Activated T-cell treated with anti-CD3 and anti-CD28 coated beads, Interleukin-2, amount 50 U/mL, for 72 hours (primary cell): ENCODE measurements at regions not wholly inside any gene's neighbourhood (a gene's known extent, or its start where the extent isn't known, plus 50 kb on each side); places are given as distances from the start of the nearest gene placed in this dataset.
A peak's percentile ranks its signal among the peaks of the same experiment; 100 is the strongest.

Experiments
- ATAC-seq, 2 donors: fragments of 150-1000 bp; cut with Tn5 transposase; replicated peaks in 1 of 2; 2 replicates each; pipeline ENCODE4 v1.10.0; 2021; ENCODE audit warnings: moderate library complexity in 2 of 2, mild to moderate bottlenecking in 1 of 2
- DNase-seq, 2 donors: peaks; one replicate each; pipeline ENCODE4 v3.0.0; 2021 to 2022; ENCODE audit warnings: mixed read lengths in 1 of 2
- H3K27ac Mint-ChIP-seq: one replicate; pipeline ENCODE4 v1.8.0; 2022; ENCODE audit warnings: mild to moderate bottlenecking, moderate library complexity, mixed read lengths
- H3K27me3 Mint-ChIP-seq: one replicate; pipeline ENCODE4 v1.8.0; 2022; ENCODE audit warnings: low read depth, mixed read lengths
- H3K36me3 Mint-ChIP-seq, 2 donors: one replicate each; pipeline ENCODE4 v1.8.0; 2022; ENCODE audit warnings: mixed read lengths in 2 of 2, mild to moderate bottlenecking in 1 of 2; ENCODE audit not compliant: insufficient read depth in 2 of 2
- H3K4me1 Mint-ChIP-seq: one replicate; pipeline ENCODE4 v1.8.0; 2022; ENCODE audit warnings: low read depth, mixed read lengths
- H3K4me3 Mint-ChIP-seq, 2 donors: one replicate each; pipeline ENCODE4 v1.8.0; 2022; ENCODE audit warnings: mild to moderate bottlenecking in 2 of 2, mixed read lengths in 2 of 2, moderate library complexity in 2 of 2
- H3K9me3 Mint-ChIP-seq, 2 donors: one replicate each; pipeline ENCODE4 v1.8.0; 2022; ENCODE audit warnings: mixed read lengths in 2 of 2

- no peaks in the 10 kb centered on the region for H3K36me3 Mint-ChIP-seq
- H3K4me3 Mint-ChIP-seq, result no peak overlapping the region
- H3K4me1 Mint-ChIP-seq, result no peaks in the 10 kb centered on the region
- no peak overlapping the region for H3K27ac Mint-ChIP-seq
- ATAC-seq (no peak), DNase-seq (no peak)
- no peaks in the 10 kb centered on the region for H3K27me3 Mint-ChIP-seq
- no peaks in the 10 kb centered on the region for H3K9me3 Mint-ChIP-seq
Observed at GRCh38 chr5:163687414-163687813, 182.0 kb downstream of the MAT2B start.

DNA sequence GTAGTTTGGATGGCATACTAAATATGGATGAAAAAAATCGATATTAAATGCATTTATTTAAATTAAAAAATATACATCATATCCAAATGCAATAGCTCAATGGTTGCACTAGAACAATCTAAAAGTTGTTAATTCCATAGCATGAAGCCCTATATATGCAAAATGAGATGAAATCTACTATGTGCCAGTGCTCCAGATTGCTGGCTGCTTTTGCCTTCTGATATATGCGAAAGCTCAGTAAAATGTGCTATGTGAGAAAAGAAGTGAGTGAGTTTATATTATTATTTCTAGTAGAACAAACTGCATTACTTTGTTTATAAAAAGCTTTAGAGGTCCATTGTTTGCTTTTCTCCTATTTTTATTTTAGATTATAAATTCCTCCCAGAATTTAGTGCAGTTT lies 186.7 kb downstream of the MAT2B start:
- no peak for ATAC-seq
- no peak for DNase-seq
- Mint-ChIP-seq H3K9me3 (no peaks in the 10 kb centered on the region), H3K4me3 (no peak overlapping the region), H3K36me3 (no peaks in the 10 kb centered on the region), H3K27ac (no peak overlapping the region), H3K27me3 (no peaks in the 10 kb centered on the region), H3K4me1 (no peaks in the 10 kb centered on the region)

DNA sequence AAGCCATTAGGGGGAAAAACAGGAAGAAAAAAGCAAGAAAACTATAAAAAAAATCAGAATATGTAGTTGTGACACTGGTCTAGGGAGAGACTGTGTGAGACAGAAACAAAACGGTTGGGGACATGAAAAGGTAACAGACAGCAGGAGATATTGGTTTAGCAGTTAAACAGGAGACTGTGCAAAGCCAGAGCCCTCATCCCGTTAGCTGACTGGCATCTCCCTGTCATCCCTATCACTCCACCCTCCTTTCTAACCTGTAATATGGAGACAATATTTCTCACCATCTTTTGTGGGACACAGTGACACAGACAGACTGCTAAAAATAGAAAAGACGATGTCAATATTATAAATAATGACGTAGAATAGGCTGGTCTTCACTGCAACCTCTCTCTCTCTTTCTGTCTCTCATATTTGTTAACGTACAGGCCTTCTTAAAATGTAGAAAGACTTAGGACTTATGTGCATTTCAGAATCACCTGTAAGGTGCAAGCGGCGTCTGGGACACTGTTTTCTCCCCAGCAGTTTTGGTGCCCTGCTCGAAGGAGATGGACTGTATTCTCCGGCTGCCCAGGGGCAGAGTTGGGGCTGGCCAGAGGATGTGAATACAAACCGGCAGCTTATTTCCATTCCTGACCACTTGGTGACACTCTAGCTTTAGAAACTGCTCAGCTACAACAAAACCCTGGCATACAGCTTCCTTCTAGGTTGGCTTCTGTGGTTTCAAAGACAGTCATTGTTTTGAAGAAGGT lies 190.6 kb downstream of the MAT2B start:
- no peak overlapping the region for H3K27ac Mint-ChIP-seq
- ATAC-seq (peak; percentile 48 to 51), DNase-seq (peak; percentile 0)

GRCh38 chr5:163696579-163696887 lies 191.1 kb downstream of the MAT2B start:
- DNase-seq, result no peak
- Mint-ChIP-seq H3K36me3 (no peaks in the 10 kb centered on the region), H3K4me3 (no peak overlapping the region), H3K27ac (no peak overlapping the region), H3K9me3 (no peaks in the 10 kb centered on the region), H3K4me1 (no peaks in the 10 kb centered on the region), H3K27me3 (no peaks in the 10 kb centered on the region)
- no peak for ATAC-seq

More for the DNA sequence above, 190.6 kb downstream of the MAT2B start:
- Mint-ChIP-seq H3K4me1 (no peaks in the 10 kb centered on the region), H3K9me3 (no peaks in the 10 kb centered on the region), H3K4me3 (no peak overlapping the region), H3K36me3 (no peaks in the 10 kb centered on the region), H3K27me3 (no peaks in the 10 kb centered on the region)

DNA sequence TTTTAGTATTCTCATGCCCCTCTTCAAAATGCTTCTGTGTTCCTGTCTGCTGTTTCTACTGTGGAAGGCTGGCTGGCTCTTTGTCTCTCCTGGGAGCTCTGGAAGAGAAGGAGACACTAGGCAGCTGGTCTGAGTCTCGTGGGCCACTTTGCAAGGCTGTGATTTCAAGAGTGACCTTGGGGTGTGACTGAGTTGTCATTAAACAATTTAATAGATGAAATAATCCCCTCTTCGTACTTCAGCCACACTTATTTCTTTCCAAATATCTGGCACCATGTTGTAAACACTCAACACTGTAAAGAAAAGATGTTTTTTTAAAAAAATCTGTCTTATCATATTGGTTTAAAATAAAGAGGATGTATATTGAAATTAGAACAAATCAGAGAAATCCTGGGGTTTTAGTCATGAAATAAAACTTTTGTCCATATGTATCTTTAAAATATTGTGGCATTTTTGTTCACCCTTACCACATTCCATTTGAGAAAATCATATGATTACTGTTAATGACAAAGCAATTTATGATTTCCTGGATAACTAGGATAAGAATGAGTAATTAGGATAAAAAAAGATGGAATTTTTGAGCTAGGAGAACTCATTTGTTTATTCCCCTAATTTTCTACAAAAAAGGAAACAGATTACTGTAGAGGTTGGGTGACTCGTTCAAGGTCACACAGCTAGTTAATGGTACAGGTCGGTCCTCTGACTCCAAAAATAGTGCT lies 200.8 kb downstream of the MAT2B start:
- ATAC-seq, result no peak
- H3K4me3 Mint-ChIP-seq, result no peak overlapping the region
- H3K9me3 Mint-ChIP-seq, result peaks cover 0 to 1% of the 10 kb centered on the region in 2 donors
- no peaks in the 10 kb centered on the region for H3K36me3 Mint-ChIP-seq
- no peak for DNase-seq
- H3K4me1 Mint-ChIP-seq, result no peaks in the 10 kb centered on the region
- H3K27ac Mint-ChIP-seq, result no peak overlapping the region
- H3K27me3 Mint-ChIP-seq, result no peaks in the 10 kb centered on the region

- ATAC-seq (no peak), DNase-seq (no peak)
- Mint-ChIP-seq H3K36me3 (no peaks in the 10 kb centered on the region), H3K27ac (no peak overlapping the region), H3K27me3 (no peaks in the 10 kb centered on the region), H3K4me1 (no peaks in the 10 kb centered on the region), H3K4me3 (no peak overlapping the region), H3K9me3 (no peaks in the 10 kb centered on the region)
Observed at GRCh38 chr5:163712011-163712410, 206.6 kb downstream of the MAT2B start.

DNA sequence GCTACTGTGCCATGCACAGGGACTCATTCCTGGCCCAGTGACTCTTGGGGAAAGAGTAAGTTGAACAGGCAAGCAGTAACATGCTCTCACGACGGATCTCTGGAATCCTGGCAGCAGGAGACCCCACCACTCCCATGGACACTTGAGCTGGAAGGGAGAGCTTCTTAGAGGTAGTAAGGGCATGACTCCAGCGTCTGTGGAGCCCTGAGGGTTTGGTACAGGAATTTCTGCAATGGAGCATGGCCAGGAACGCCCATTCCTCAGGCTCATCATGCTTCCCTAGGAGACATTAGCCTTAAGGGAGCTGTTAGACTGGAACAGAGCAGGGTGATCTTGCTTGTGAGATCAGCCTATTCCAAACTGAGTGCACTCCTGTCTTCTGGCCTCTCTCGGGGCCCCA lies 212.9 kb downstream of the MAT2B start:
- Mint-ChIP-seq H3K4me1 (no peaks in the 10 kb centered on the region), H3K27me3 (no peaks in the 10 kb centered on the region), H3K27ac (no peak overlapping the region), H3K4me3 (no peak overlapping the region), H3K9me3 (peaks cover 2% of the 10 kb centered on the region in 2 donors), H3K36me3 (no peaks in the 10 kb centered on the region)
- DNase-seq (no peak), ATAC-seq (no peak)

GRCh38 chr5:163724305-163724704 lies 218.9 kb downstream of the MAT2B start:
- H3K27ac Mint-ChIP-seq, result no peak overlapping the region
- ATAC-seq (no peak), DNase-seq (no peak)
- H3K4me1 Mint-ChIP-seq, result no peaks in the 10 kb centered on the region
- no peaks in the 10 kb centered on the region for H3K27me3 Mint-ChIP-seq
- H3K36me3 Mint-ChIP-seq, result no peaks in the 10 kb centered on the region
- H3K9me3 Mint-ChIP-seq, result peaks cover 0 to 2% of the 10 kb centered on the region in 2 donors
- no peak overlapping the region for H3K4me3 Mint-ChIP-seq

- Mint-ChIP-seq H3K36me3 (no peaks in the 10 kb centered on the region), H3K27ac (no peak overlapping the region), H3K27me3 (no peaks in the 10 kb centered on the region), H3K4me1 (no peaks in the 10 kb centered on the region), H3K9me3 (peaks cover 0 to 4% of the 10 kb centered on the region in 2 donors), H3K4me3 (no peak overlapping the region)
- DNase-seq (no peak), ATAC-seq (no peak)
Observed at GRCh38 chr5:163727028-163727427, 221.6 kb downstream of the MAT2B start.

DNA sequence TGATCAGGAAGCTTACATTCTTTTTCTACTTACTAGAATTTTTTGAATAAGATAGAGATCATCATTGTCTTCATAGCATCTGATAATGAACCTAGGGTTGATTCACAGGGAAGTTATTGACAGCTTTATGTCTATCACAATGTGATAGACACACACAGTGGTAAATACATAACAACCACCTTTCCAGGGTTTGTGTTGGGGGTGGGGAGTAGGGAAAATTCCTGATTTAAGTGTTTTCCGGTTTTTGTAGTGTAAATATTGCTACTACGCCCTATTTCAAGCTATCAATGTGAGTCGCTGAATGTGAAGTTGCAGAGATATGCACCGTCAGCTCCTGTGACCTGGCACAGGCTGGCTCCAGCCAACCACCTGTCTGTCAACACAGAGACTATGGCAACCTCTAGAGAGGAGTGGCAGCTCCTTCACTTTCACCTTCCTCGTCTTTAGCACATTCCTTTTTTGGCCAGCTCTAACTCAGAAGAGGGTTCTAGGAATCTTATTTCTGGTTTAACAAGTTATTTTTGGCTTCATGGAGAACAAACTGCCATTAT lies 224.9 kb downstream of the MAT2B start:
- H3K27ac Mint-ChIP-seq, result no peak overlapping the region
- H3K9me3 Mint-ChIP-seq, result peaks cover 3 to 4% of the 10 kb centered on the region in 2 donors
- H3K27me3 Mint-ChIP-seq, result no peaks in the 10 kb centered on the region
- ATAC-seq (no peak), DNase-seq (no peak)
- no peak overlapping the region for H3K4me3 Mint-ChIP-seq
- no peaks in the 10 kb centered on the region for H3K4me1 Mint-ChIP-seq
- no peaks in the 10 kb centered on the region for H3K36me3 Mint-ChIP-seq

DNA sequence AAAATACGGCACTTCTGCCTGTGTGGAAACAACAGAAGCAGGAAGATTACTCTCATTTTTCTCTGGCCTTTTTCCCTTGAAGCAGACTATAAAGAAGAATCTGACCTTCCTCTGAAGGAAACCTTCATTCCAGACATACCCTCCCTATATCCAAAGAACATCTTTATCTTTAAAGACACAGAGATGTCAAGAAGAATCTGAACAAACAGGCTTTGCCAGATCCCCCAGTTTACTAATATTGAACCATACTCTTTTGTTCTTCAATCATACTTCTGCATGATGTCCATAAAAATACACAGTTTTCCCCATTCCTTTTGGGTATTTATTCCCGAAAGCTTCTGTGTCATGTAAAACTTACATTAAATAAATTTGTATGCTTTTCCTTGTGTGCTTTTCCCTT lies 225.8 kb downstream of the MAT2B start:
- DNase-seq (no peak), ATAC-seq (no peak)
- H3K36me3 Mint-ChIP-seq, result no peaks in the 10 kb centered on the region
- no peaks in the 10 kb centered on the region for H3K27me3 Mint-ChIP-seq
- H3K4me3 Mint-ChIP-seq, result no peak overlapping the region
- H3K27ac Mint-ChIP-seq, result no peak overlapping the region
- no peaks in the 10 kb centered on the region for H3K4me1 Mint-ChIP-seq
- peaks cover 3 to 4% of the 10 kb centered on the region in 2 donors for H3K9me3 Mint-ChIP-seq

DNA sequence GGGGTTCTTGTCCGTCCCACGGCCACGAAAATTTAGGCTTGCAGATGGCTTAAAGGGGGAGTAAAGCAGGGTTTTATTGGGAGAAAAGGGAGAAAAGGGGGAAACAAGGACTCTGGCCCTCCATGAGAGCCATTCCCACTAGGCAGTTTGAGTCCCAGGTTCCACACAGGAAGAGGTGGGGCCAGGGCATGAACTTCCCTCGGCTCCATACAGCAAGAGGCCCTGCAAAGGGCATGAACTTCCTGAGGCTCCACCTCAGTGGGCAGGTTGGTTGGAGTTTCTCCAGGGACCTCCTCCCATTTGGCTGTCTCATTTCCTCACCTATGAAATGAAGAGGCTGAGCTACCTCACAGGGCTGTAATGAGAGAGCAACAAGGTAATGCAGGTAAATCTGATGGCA lies 229.7 kb downstream of the MAT2B start:
- Mint-ChIP-seq H3K4me1 (no peaks in the 10 kb centered on the region), H3K27ac (no peak overlapping the region), H3K4me3 (no peak overlapping the region), H3K36me3 (no peaks in the 10 kb centered on the region), H3K27me3 (no peaks in the 10 kb centered on the region), H3K9me3 (peaks cover 2 to 5% of the 10 kb centered on the region in 2 donors)
- no peak for DNase-seq
- no peak for ATAC-seq

GRCh38 chr5:163747586-163747985 lies 242.2 kb downstream of the MAT2B start:
- Mint-ChIP-seq H3K27ac (no peak overlapping the region), H3K4me3 (no peak overlapping the region), H3K9me3 (peaks cover 2 to 8% of the 10 kb centered on the region in 2 donors), H3K36me3 (peaks cover 0 to 2% of the 10 kb centered on the region in 2 donors), H3K27me3 (no peaks in the 10 kb centered on the region), H3K4me1 (no peaks in the 10 kb centered on the region)
- DNase-seq (no peak), ATAC-seq (no peak)
